DMS 273 treated with DMSO at 0.1 percent for 48 hours (cell line): ENCODE measurements at regions not wholly inside any gene's neighbourhood (a gene's known extent, or its start where the extent isn't known, plus 50 kb on each side); places are given as distances from the start of the nearest gene placed in this dataset.
A peak's percentile ranks its signal among the peaks of the same experiment; 100 is the strongest.
"Not testable (repeated sequence)": the region's sequence is repeated elsewhere in the genome, so short reads cannot be mapped to it uniquely, and the experiment has no call there.

Experiments used
- DNase-seq: peaks from one replicate; lab custom pipeline; 2025; lab: John Stamatoyannopoulos, UW

GRCh38 chr4:149986917-149987316 is 91.3 kb upstream of the DCLK2 start:
- no peak for DNase-seq

GRCh38 chr4:149987330-149988086 is 90.7 kb upstream of the DCLK2 start:
- DNase-seq, result no peak

- no peak for DNase-seq
Observed at GRCh38 chr4:149988087-149988410, 90.2 kb upstream of the DCLK2 start.

- DNase-seq, result no peak
Observed at GRCh38 chr4:149993030-149993429, 85.2 kb upstream of the DCLK2 start.

GRCh38 chr4:149995134-149995756 is 83.0 kb upstream of the DCLK2 start:
- DNase-seq, result no peak

GRCh38 chr4:149997881-149998421 is 80.3 kb upstream of the DCLK2 start:
- no peak for DNase-seq

- DNase-seq, result peak; percentile 41
Observed at GRCh38 chr4:149999485-150000074, 78.7 kb upstream of the DCLK2 start.

- DNase-seq, result no peak
Observed at GRCh38 chr4:150001815-150002214, 76.4 kb upstream of the DCLK2 start.

- DNase-seq, result no peak
Observed at GRCh38 chr4:150002561-150002960, 75.7 kb upstream of the DCLK2 start.

- no peak for DNase-seq
Observed at GRCh38 chr4:150004481-150004880, 73.8 kb upstream of the DCLK2 start.

GRCh38 chr4:150005537-150005936 is 72.7 kb upstream of the DCLK2 start:
- DNase-seq, result no peak

GRCh38 chr4:150006197-150006596 is 72.0 kb upstream of the DCLK2 start:
- no peak for DNase-seq

- no peak for DNase-seq
Observed at GRCh38 chr4:150007512-150007911, 70.7 kb upstream of the DCLK2 start.

GRCh38 chr4:150008546-150008945 is 69.7 kb upstream of the DCLK2 start:
- DNase-seq, result no peak

GRCh38 chr4:150009533-150009932 is 68.7 kb upstream of the DCLK2 start:
- DNase-seq, result no peak

GRCh38 chr4:150010525-150011126 is 67.6 kb upstream of the DCLK2 start:
- DNase-seq, result peak; percentile 33

GRCh38 chr4:150012851-150013360 is 65.3 kb upstream of the DCLK2 start:
- no peak for DNase-seq

GRCh38 chr4:150015910-150016309 is 62.3 kb upstream of the DCLK2 start:
- not testable (repeated sequence) for DNase-seq

GRCh38 chr4:150016621-150017020 is 61.6 kb upstream of the DCLK2 start:
- DNase-seq, result not testable (repeated sequence)

GRCh38 chr4:150018257-150018656 is 60.0 kb upstream of the DCLK2 start:
- no peak for DNase-seq

GRCh38 chr4:150021483-150021882 is 56.8 kb upstream of the DCLK2 start:
- no peak for DNase-seq

- no peak for DNase-seq
Observed at GRCh38 chr4:150023489-150023888, 54.8 kb upstream of the DCLK2 start.

- DNase-seq, result not testable (repeated sequence)
Observed at GRCh38 chr4:150026987-150027386, 51.3 kb upstream of the DCLK2 start.
